ENCODE measurements at regions not wholly inside any gene's neighbourhood (a gene's known extent, or its start where the extent isn't known, plus 50 kb on each side); places are given as distances from the start of the nearest gene placed in this dataset.

DNA sequence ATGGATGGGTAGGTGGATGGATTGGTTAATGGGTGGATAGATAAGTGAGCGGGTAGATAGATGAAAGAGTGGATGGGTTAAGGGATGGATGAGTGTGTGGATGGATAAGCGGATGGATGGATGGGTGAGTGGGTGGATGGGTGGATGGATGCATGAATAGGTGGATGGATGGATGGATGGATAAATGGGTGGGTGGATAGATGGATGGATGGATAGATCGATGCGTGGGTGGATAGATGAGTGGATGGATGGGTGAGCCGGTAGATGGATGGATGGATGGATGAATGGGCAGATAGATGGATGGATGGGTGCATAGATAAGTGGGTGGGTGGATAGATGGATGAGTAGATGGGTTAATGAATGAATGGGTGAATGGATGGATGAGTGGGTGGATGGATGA is 90.9 kb downstream of the CPZ start:
- Mint-ChIP-seq H3K4me3 (ENCODE audit: unreplicated experiment) (no peak overlapping the region), H3K9me3 (ENCODE audit: unreplicated experiment) (no peaks in the 10 kb centered on the region), H3K4me1 (ENCODE audit: unreplicated experiment) (peaks cover 7% of the 10 kb centered on the region), H3K27ac (ENCODE audit: unreplicated experiment) (no peak overlapping the region), H3K36me3 (ENCODE audit: low read depth, unreplicated experiment) (no peaks in the 10 kb centered on the region), H3K27me3 (ENCODE audit: unreplicated experiment) (peaks cover 14% of the 10 kb centered on the region)
- DNase-seq (ENCODE audit: low spot score), result no peak
- TF ChIP-seq, protein P1, sequence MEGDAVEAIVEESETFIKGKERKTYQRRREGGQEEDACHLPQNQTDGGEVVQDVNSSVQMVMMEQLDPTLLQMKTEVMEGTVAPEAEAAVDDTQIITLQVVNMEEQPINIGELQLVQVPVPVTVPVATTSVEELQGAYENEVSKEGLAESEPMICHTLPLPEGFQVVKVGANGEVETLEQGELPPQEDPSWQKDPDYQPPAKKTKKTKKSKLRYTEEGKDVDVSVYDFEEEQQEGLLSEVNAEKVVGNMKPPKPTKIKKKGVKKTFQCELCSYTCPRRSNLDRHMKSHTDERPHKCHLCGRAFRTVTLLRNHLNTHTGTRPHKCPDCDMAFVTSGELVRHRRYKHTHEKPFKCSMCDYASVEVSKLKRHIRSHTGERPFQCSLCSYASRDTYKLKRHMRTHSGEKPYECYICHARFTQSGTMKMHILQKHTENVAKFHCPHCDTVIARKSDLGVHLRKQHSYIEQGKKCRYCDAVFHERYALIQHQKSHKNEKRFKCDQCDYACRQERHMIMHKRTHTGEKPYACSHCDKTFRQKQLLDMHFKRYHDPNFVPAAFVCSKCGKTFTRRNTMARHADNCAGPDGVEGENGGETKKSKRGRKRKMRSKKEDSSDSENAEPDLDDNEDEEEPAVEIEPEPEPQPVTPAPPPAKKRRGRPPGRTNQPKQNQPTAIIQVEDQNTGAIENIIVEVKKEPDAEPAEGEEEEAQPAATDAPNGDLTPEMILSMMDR (IDR thresholded peaks at IDR 0.05; ENCODE audit: unreplicated experiment), result no peak

DNA sequence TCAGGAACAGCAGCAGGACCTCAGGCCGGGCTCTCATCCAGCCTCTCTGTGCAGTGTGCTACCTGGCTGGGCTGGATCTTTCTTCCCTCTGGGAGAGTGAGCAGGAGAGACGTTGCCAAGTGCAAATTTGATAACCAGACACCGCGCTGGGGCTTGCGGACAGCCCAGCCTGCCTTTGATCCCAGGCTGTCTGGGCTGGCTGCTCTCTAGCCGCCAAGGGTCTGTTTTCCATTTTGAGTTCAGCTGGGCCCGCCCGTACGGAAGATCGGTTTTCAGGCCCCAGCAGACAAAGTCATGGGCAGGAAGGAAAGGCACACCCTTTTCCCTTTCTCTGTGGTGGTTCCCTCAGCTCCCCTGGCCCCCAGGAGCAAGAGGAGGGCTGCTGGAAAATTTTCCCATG is 90.2 kb downstream of the CPZ start:
- peaks cover 12% of the 10 kb centered on the region for H3K27me3 Mint-ChIP-seq (ENCODE audit: unreplicated experiment)
- no peaks in the 10 kb centered on the region for H3K9me3 Mint-ChIP-seq (ENCODE audit: unreplicated experiment)
- no peak overlapping the region for H3K27ac Mint-ChIP-seq (ENCODE audit: unreplicated experiment)
- H3K36me3 Mint-ChIP-seq (ENCODE audit: low read depth, unreplicated experiment), result no peaks in the 10 kb centered on the region
- TF ChIP-seq, protein P1 (IDR thresholded peaks at IDR 0.05; ENCODE audit: unreplicated experiment), result no peak
- H3K4me3 Mint-ChIP-seq (ENCODE audit: unreplicated experiment), result no peak overlapping the region
- DNase-seq (ENCODE audit: low spot score), result no peak
- peaks cover 7% of the 10 kb centered on the region for H3K4me1 Mint-ChIP-seq (ENCODE audit: unreplicated experiment)

DNA sequence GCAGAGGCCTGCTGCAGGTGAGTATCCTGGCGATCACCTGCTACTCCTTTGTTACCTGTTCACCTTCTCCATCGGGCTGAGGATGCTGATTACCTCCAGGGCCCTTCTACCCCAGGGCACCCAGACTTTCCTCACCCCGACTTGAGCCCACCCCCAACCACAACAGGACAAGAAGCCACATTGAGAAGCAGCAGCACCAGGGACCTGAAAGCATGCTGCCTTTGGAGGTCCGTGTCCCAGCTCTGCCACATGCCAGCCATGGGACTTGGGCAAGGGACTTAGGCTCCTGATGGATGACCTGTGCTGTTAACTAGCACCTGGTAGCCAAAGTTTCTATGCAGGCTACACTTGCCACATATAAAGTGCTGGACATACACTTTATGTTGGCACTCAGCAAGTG is 89.7 kb downstream of the CPZ start:
- TF ChIP-seq, protein P1 (IDR thresholded peaks at IDR 0.05; ENCODE audit: unreplicated experiment), result no peak
- no peak for DNase-seq (ENCODE audit: low spot score)
- Mint-ChIP-seq H3K4me3 (ENCODE audit: unreplicated experiment) (no peak overlapping the region), H3K36me3 (ENCODE audit: low read depth, unreplicated experiment) (no peaks in the 10 kb centered on the region), H3K27ac (ENCODE audit: unreplicated experiment) (no peak overlapping the region), H3K27me3 (ENCODE audit: unreplicated experiment) (peaks cover 10% of the 10 kb centered on the region), H3K4me1 (ENCODE audit: unreplicated experiment) (peaks cover 7% of the 10 kb centered on the region), H3K9me3 (ENCODE audit: unreplicated experiment) (no peaks in the 10 kb centered on the region)

DNA sequence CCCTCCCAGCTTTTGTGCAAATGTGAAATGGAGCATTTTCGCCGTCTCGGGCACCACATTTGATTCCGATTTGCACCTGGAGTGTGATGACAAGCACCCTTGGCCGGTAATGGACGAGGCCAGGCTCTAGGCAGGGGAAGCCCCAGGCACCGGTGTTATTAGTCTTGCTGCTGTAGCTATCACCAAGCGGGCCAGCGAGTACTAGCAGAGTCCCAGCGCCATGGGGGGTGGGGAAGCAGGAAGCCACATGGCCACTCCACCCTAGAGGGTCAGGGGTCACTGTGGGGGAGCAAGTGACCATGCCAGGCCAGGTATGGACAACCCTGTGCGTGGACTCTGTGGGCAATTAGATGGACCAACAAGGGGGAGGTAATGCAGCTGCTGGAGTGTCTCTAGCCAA is 88.8 kb downstream of the CPZ start:
- no peak overlapping the region for H3K27ac Mint-ChIP-seq (ENCODE audit: unreplicated experiment)
- no peaks in the 10 kb centered on the region for H3K9me3 Mint-ChIP-seq (ENCODE audit: unreplicated experiment)
- H3K4me3 Mint-ChIP-seq (ENCODE audit: unreplicated experiment), result no peak overlapping the region
- TF ChIP-seq, protein P1 (IDR thresholded peaks at IDR 0.05; ENCODE audit: unreplicated experiment), result no peak
- H3K27me3 Mint-ChIP-seq (ENCODE audit: unreplicated experiment), result peaks cover 8% of the 10 kb centered on the region
- H3K36me3 Mint-ChIP-seq (ENCODE audit: low read depth, unreplicated experiment), result no peaks in the 10 kb centered on the region
- DNase-seq (ENCODE audit: low spot score), result no peak
- no peaks in the 10 kb centered on the region for H3K4me1 Mint-ChIP-seq (ENCODE audit: unreplicated experiment)

DNA sequence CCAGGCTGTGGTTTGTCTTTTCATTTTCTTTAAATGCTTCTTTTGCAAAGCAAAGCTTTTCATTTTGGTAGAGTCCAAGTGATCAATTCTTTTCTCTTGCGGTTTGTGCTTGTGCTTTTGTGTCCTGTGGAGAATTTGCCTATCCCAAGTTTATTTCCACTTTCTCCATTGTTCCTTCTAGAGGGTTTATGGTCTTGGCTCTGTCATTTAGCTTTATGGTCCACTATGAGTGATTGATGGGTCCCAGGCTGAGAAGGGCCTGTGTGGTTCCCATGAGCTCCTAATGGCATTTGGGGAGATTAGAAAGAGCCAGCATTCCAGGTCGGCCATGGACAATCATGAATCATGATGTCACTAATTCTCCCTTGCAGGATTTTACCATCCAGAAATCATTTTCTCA is 86.5 kb downstream of the CPZ start:
- peaks cover 5% of the 10 kb centered on the region for H3K27me3 Mint-ChIP-seq (ENCODE audit: unreplicated experiment)
- DNase-seq (ENCODE audit: low spot score), result no peak
- no peak overlapping the region for H3K27ac Mint-ChIP-seq (ENCODE audit: unreplicated experiment)
- H3K4me1 Mint-ChIP-seq (ENCODE audit: unreplicated experiment), result no peaks in the 10 kb centered on the region
- H3K36me3 Mint-ChIP-seq (ENCODE audit: low read depth, unreplicated experiment), result peaks cover 4% of the 10 kb centered on the region
- TF ChIP-seq, protein P1 (IDR thresholded peaks at IDR 0.05; ENCODE audit: unreplicated experiment), result no peak
- no peaks in the 10 kb centered on the region for H3K9me3 Mint-ChIP-seq (ENCODE audit: unreplicated experiment)
- no peak overlapping the region for H3K4me3 Mint-ChIP-seq (ENCODE audit: unreplicated experiment)

Data from endothelial cell (in vitro differentiated cells).